Right lobe of liver (tissue), 6 donors: ENCODE measurements at regions not wholly inside any gene's neighbourhood (a gene's known extent, or its start where the extent isn't known, plus 50 kb on each side); places are given as distances from the start of the nearest gene placed in this dataset.

Source experiments
- ATAC-seq, 4 donors: fragments of 200-7000 bp; cut with Tn5 transposase; one replicate each; pipeline ENCODE4 v1.9.1; 2020; ENCODE audit warnings: mild to moderate bottlenecking in 4 of 4, moderate library complexity in 4 of 4
- DNase-seq, 3 donors: peaks; one replicate each; pipeline ENCODE4 v3.0.0-alpha.2; 2020
- H3K27ac ChIP-seq, 3 donors: fragments of 200-600 bp; one replicate each; pipeline ENCODE4 v1.8.0; 2022
- H3K27me3 ChIP-seq, 2 donors: fragments of 200-600 bp; one replicate each; pipeline ENCODE4 v1.8.0; 2022
- H3K36me3 ChIP-seq, 4 donors: fragments of 200-600 bp; sonication (generic) in 1 of 4; one replicate each; pipeline versions ENCODE4 v1.5.1 to v1.8.0; 2017 to 2022; ENCODE audit warnings: control low read depth in 1 of 4
- H3K4me1 ChIP-seq, 4 donors: fragments of 200-600 bp; sonication (generic) in 1 of 4; one replicate each; pipeline versions ENCODE4 v1.5.1 to v1.8.0; 2017 to 2022; ENCODE audit warnings: control low read depth in 1 of 4
- H3K4me3 ChIP-seq, 3 donors: fragments of 200-600 bp; one replicate each; pipeline ENCODE4 v1.8.0; 2022
- H3K9me3 ChIP-seq, 4 donors: fragments of 200-600 bp; sonication (generic) in 1 of 4; one replicate each; pipeline versions ENCODE4 v1.5.1 to v1.8.0; 2017 to 2022; ENCODE audit warnings: control low read depth in 1 of 4
- CTCF ChIP-seq, 4 donors: fragments of 200-600 bp in 3 of 4; fragments of 450-650 bp in 1 of 4; IDR thresholded peaks; one replicate each; pipeline versions ENCODE4 v1.5.1 to v1.8.0; 2016 to 2022; ENCODE audit warnings: antibody characterized with exemption in 4 of 4, mild to moderate bottlenecking in 2 of 4
- POLR2A ChIP-seq: fragments of 450-650 bp; IDR thresholded peaks from one replicate; pipeline ENCODE4 v1.6.1; 2017; ENCODE audit warnings: antibody characterized with exemption, mild to moderate bottlenecking
- WGBS: methylation state at CpG from one replicate; pipeline ENCODE4 v1.1.6; 2018; ENCODE audit warnings: low coverage, low lambda C conversion rate; ENCODE audit not compliant: insufficient coverage; ENCODE audit errors: missing lambda C conversion rate; 5-methylcytosine and 5-hydroxymethylcytosine counted together
- intact Hi-C, 2 donors: fragments of 100-400 bp; cut with DNase I; formaldehyde crosslinking; loops; one replicate each; pipeline versions ENCODE4 v1.11.2 to v1.14.1; 2022
- donor health status: DM: no; HTN: yes; CAD: no.
- donor health status: DM: no; HTN: no; CAD: no.
- donor health status: DM: no; HTN: no; CAD: no.
- donor health status: DM: no; HTN: yes; CAD: no.
- donor health status: DM: no; HTN: yes; CAD: no.

DNA sequence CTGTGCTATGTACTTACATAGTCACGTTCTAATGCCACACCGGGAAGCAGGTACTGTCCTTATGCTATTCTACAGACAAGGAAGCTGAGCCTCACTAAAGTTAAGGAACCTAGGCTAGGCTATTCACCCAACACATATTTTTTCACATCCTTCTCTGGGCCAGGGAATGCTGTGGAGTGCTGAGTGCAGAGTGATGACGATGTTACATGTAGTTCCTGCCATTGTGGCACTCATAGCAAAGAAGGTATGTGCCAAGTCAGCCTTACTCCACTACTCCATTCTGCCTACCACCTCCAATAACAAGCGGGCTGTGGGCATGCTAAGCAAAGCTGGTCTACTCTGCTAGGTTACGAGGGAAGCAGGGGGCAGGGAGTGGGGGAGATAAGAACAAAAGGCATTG is 69.8 kb upstream of the SLC25A26 start:
- WGBS: 94% methylated on average over 4 of the region's 5 CpGs
- intact Hi-C loops: no loop called here
- Histone ChIP-seq H3K4me1 (no peaks in the 10 kb centered on the region), H3K36me3 (no peaks in the 10 kb centered on the region), H3K27me3 (no peaks in the 10 kb centered on the region), H3K27ac (no peak overlapping the region), H3K4me3 (no peak overlapping the region), H3K9me3 (no peaks in the 10 kb centered on the region)
- TF ChIP-seq CTCF (IDR thresholded peaks at IDR 0.05) (no peak), POLR2A (no peak)
- ATAC-seq (no peak), DNase-seq (no peak)

- no peak overlapping the region for H3K4me3 ChIP-seq
- TF ChIP-seq CTCF (IDR thresholded peaks at IDR 0.05) (no peak), POLR2A (no peak)
- no peak overlapping the region for H3K27ac ChIP-seq
- no peaks in the 10 kb centered on the region for H3K9me3 ChIP-seq
- H3K36me3 ChIP-seq: no peaks in the 10 kb centered on the region
- H3K4me1 ChIP-seq: no peaks in the 10 kb centered on the region
- no peak for ATAC-seq
- no peak for DNase-seq
- no peaks in the 10 kb centered on the region for H3K27me3 ChIP-seq
- 86% methylated on average over 1 of the region's 1 CpG for WGBS
- intact Hi-C loops: no loop called here
Observed at GRCh38 chr3:66149269-66149668, 71.5 kb upstream of the SLC25A26 start.

GRCh38 chr3:66145408-66145733 is 75.4 kb upstream of the SLC25A26 start:
- Histone ChIP-seq H3K4me3 (no peak overlapping the region), H3K36me3 (no peaks in the 10 kb centered on the region), H3K27ac (no peak overlapping the region), H3K27me3 (no peaks in the 10 kb centered on the region), H3K9me3 (no peaks in the 10 kb centered on the region), H3K4me1 (no peaks in the 10 kb centered on the region)
- ATAC-seq (no peak), DNase-seq (no peak)
- intact Hi-C loops: no loop called here
- TF ChIP-seq CTCF (IDR thresholded peaks at IDR 0.05) (no peak), POLR2A (no peak)

GRCh38 chr3:66144568-66145407 is 76.0 kb upstream of the SLC25A26 start:
- H3K9me3 ChIP-seq: no peaks in the 10 kb centered on the region
- ATAC-seq: no peak
- no peaks in the 10 kb centered on the region for H3K36me3 ChIP-seq
- intact Hi-C loops: no loop called here
- no peak for DNase-seq
- H3K4me1 ChIP-seq: no peaks in the 10 kb centered on the region
- WGBS: 66% methylated on average over 7 of the region's 7 CpGs
- H3K4me3 ChIP-seq: no peak overlapping the region
- no peak overlapping the region for H3K27ac ChIP-seq
- no peak for TF ChIP-seq POLR2A
- no peak for TF ChIP-seq CTCF (IDR thresholded peaks at IDR 0.05)
- H3K27me3 ChIP-seq: no peaks in the 10 kb centered on the region

DNA sequence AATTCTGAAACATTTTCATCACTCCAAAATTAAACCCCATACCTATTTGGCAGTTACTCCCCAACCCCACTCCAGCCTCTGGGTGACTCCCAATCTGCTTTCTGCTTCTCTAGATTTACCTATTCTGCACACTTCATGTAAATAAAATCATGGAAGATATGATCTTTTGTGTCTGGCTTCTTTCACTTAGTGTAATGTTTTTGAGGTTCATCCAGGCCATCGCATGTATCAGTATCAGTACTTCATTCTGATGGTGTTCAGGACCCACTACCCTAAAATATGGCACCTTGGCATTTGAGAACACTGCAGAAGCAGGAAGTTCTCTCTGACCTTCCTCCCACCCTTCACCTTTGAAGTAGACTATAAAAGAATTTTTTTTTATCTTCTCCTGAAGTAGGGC is 78.7 kb upstream of the SLC25A26 start:
- intact Hi-C loops: no loop called here
- no peaks in the 10 kb centered on the region for H3K36me3 ChIP-seq
- H3K27ac ChIP-seq: no peak overlapping the region
- TF ChIP-seq CTCF (IDR thresholded peaks at IDR 0.05) (no peak), POLR2A (no peak)
- H3K4me1 ChIP-seq: no peaks in the 10 kb centered on the region
- no peak for ATAC-seq
- no peak overlapping the region for H3K4me3 ChIP-seq
- no peaks in the 10 kb centered on the region for H3K27me3 ChIP-seq
- H3K9me3 ChIP-seq: no peaks in the 10 kb centered on the region
- whole genome bisulfite sequencing: 78% methylated on average over 1 of the region's 1 CpG
- no peak for DNase-seq
